ENCODE measurements at regions not wholly inside any gene's neighbourhood (a gene's known extent, or its start where the extent isn't known, plus 50 kb on each side); places are given as distances from the start of the nearest gene placed in this dataset.

GRCh38 chr15:66641485-66642315, 60.3 kb upstream of the SMAD6 start:
- Histone ChIP-seq H3K4me1 (no peaks in the 10 kb centered on the region), H3K4me3 (no peak overlapping the region), H3K9me3 (no peaks in the 10 kb centered on the region), H3K27me3 (no peaks in the 10 kb centered on the region), H3K27ac (no peak overlapping the region), H3K36me3 (replicated peaks in 1 of 2; ENCODE audit: insufficient read depth in 1 of 2, low read depth in 2 of 2) (no peaks in the 10 kb centered on the region)
- no peak for ATAC-seq
- TF ChIP-seq CTCF (IDR thresholded peaks at IDR 0.05), result no peak
- TF ChIP-seq POLR2A (IDR thresholded peaks at IDR 0.05), result no peak
- no peak for DNase-seq
- intact Hi-C loops (cut with DNase I), result no loop called here
- WGBS, 2 donors, result 88 to 96% methylated on average over 4 to 5 of the region's 5 CpGs

GRCh38 chr15:66642514-66642913, 59.5 kb upstream of the SMAD6 start:
- Histone ChIP-seq H3K4me3 (no peak overlapping the region), H3K27ac (no peak overlapping the region), H3K27me3 (no peaks in the 10 kb centered on the region), H3K4me1 (no peaks in the 10 kb centered on the region), H3K36me3 (replicated peaks in 1 of 2; ENCODE audit: insufficient read depth in 1 of 2, low read depth in 2 of 2) (no peaks in the 10 kb centered on the region), H3K9me3 (no peaks in the 10 kb centered on the region)
- DNase-seq (no peak), ATAC-seq (no peak)
- intact Hi-C loops (cut with DNase I), result no loop called here
- no peak for TF ChIP-seq POLR2A (IDR thresholded peaks at IDR 0.05)
- no peak for TF ChIP-seq CTCF (IDR thresholded peaks at IDR 0.05)
- 59 to 73% methylated on average over 2 to 3 of the region's 3 CpGs for WGBS, 2 donors

- 30 to 46% methylated on average over 2 of the region's 2 CpGs for WGBS, 2 donors
- DNase-seq (no peak), ATAC-seq (no peak)
- no peaks in the 10 kb centered on the region for H3K27me3 ChIP-seq
- no peak overlapping the region for H3K4me3 ChIP-seq
- TF ChIP-seq POLR2A (IDR thresholded peaks at IDR 0.05) (no peak), CTCF (IDR thresholded peaks at IDR 0.05) (no peak)
- H3K9me3 ChIP-seq, result no peaks in the 10 kb centered on the region
- no peak overlapping the region for H3K27ac ChIP-seq
- H3K36me3 ChIP-seq (replicated peaks in 1 of 2; ENCODE audit: insufficient read depth in 1 of 2, low read depth in 2 of 2), result no peaks in the 10 kb centered on the region
- intact Hi-C loops (cut with DNase I), result no loop called here
- no peaks in the 10 kb centered on the region for H3K4me1 ChIP-seq
Measured at GRCh38 chr15:66643033-66643432, 59.0 kb upstream of the SMAD6 start.

- H3K4me3 ChIP-seq, result no peak overlapping the region
- TF ChIP-seq POLR2A (IDR thresholded peaks at IDR 0.05) (no peak), CTCF (IDR thresholded peaks at IDR 0.05) (no peak)
- H3K36me3 ChIP-seq (replicated peaks in 1 of 2; ENCODE audit: insufficient read depth in 1 of 2, low read depth in 2 of 2), result no peaks in the 10 kb centered on the region
- H3K4me1 ChIP-seq, result peaks cover under 1% of the 10 kb centered on the region
- no peak for DNase-seq
- intact Hi-C loops (cut with DNase I), result no loop called here
- no peaks in the 10 kb centered on the region for H3K27me3 ChIP-seq
- 60 to 65% methylated on average over 13 of the region's 13 CpGs for WGBS, 2 donors
- H3K27ac ChIP-seq, result no peak overlapping the region
- no peaks in the 10 kb centered on the region for H3K9me3 ChIP-seq
- no peak for ATAC-seq
Measured at GRCh38 chr15:66644000-66644787, 57.8 kb upstream of the SMAD6 start.

Measured in body of pancreas (tissue), 4 donors.